ENCODE measurements at regions not wholly inside any gene's neighbourhood (a gene's known extent, or its start where the extent isn't known, plus 50 kb on each side); places are given as distances from the start of the nearest gene placed in this dataset.

DNA sequence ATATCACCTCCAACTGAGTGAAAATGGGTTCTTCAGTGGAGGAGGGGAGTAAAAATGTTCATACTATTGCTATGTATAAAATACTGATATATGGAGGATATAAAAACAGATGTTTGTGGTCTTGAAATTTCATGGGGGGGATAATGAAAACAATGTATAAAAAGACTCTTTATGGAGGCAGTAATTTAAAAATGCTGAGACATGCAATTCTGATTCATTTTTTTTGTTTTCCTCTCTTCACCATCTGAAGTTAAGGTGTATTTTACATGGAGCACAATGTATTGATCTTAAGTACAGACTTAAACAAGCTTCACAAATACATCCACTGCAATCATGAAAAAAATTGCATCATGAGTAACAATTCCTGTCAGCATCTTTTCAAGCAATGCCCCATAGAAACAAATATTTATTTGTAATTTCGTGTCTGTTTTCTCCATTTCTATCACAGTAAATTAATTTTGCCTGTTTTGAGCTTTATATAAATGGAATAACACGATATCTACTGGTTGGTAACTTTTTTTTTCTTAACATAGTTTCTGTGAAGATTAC, 393.2 kb upstream of the ZNF804A start (continued):
- 0 out of 2 replicates have a peak, but pooled peaks have one; percentile 13 for TF ChIP-seq POLR2G (IDR thresholded peaks at IDR 0.05; ENCODE audit: low read depth, low read length)
- TF ChIP-seq MAFF (IDR thresholded peaks at IDR 0.05; ENCODE audit: low read length): peak; percentile 90
- 0 out of 2 replicates have a peak, but pooled peaks have one; percentile 29 for TF ChIP-seq SMARCA4 (IDR thresholded peaks at IDR 0.05)
- TF ChIP-seq, protein P1, sequence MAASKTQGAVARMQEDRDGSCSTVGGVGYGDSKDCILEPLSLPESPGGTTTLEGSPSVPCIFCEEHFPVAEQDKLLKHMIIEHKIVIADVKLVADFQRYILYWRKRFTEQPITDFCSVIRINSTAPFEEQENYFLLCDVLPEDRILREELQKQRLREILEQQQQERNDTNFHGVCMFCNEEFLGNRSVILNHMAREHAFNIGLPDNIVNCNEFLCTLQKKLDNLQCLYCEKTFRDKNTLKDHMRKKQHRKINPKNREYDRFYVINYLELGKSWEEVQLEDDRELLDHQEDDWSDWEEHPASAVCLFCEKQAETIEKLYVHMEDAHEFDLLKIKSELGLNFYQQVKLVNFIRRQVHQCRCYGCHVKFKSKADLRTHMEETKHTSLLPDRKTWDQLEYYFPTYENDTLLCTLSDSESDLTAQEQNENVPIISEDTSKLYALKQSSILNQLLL (CRISPR knock-in tag; IDR thresholded peaks at IDR 0.05; ENCODE audit: borderline replicate concordance): no peak
- TF ChIP-seq MCM2 (IDR thresholded peaks at IDR 0.05; ENCODE audit: low read depth): no peak
- no peak for TF ChIP-seq SREBF1 (IDR thresholded peaks at IDR 0.05; ENCODE audit: borderline replicate concordance, low read depth, low read length)
- TF ChIP-seq CEBPB (tag; IDR thresholded peaks at IDR 0.05): peak; percentile 82
- TF ChIP-seq, protein P2, sequence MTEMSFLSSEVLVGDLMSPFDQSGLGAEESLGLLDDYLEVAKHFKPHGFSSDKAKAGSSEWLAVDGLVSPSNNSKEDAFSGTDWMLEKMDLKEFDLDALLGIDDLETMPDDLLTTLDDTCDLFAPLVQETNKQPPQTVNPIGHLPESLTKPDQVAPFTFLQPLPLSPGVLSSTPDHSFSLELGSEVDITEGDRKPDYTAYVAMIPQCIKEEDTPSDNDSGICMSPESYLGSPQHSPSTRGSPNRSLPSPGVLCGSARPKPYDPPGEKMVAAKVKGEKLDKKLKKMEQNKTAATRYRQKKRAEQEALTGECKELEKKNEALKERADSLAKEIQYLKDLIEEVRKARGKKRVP (CRISPR knock-in tag; IDR thresholded peaks at IDR 0.05): peak; percentile 84
- TF ChIP-seq ZSCAN32 (CRISPR knock-in tag; IDR thresholded peaks at IDR 0.05): peak; percentile 46; the same call in 1 of the 2 replicates
- TF ChIP-seq, protein P3, sequence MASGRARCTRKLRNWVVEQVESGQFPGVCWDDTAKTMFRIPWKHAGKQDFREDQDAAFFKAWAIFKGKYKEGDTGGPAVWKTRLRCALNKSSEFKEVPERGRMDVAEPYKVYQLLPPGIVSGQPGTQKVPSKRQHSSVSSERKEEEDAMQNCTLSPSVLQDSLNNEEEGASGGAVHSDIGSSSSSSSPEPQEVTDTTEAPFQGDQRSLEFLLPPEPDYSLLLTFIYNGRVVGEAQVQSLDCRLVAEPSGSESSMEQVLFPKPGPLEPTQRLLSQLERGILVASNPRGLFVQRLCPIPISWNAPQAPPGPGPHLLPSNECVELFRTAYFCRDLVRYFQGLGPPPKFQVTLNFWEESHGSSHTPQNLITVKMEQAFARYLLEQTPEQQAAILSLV (tag; IDR thresholded peaks at IDR 0.05): 0 out of 2 replicates have a peak, but pooled peaks have one; percentile 28
- no peak for TF ChIP-seq TCFL5 (CRISPR knock-in tag; conservative IDR thresholded peaks at IDR 0.05)
- TF ChIP-seq ZNF316 (IDR thresholded peaks at IDR 0.05): peak; percentile 96
